Erythroblast (primary cell): ENCODE measurements at regions not wholly inside any gene's neighbourhood (a gene's known extent, or its start where the extent isn't known, plus 50 kb on each side); places are given as distances from the start of the nearest gene placed in this dataset.

Experiments used
- GATA1 ChIP-seq: IDR thresholded peaks from 2 replicates; pipeline ENCODE4 v1.6.1; 2011; ENCODE audit warnings: low read depth, mild to moderate bottlenecking, control low read depth, low read length, moderate library complexity
- POLR2A ChIP-seq: IDR thresholded peaks from 2 replicates; pipeline ENCODE4 v1.6.1; 2011; ENCODE audit warnings: mild to moderate bottlenecking, low read length

DNA sequence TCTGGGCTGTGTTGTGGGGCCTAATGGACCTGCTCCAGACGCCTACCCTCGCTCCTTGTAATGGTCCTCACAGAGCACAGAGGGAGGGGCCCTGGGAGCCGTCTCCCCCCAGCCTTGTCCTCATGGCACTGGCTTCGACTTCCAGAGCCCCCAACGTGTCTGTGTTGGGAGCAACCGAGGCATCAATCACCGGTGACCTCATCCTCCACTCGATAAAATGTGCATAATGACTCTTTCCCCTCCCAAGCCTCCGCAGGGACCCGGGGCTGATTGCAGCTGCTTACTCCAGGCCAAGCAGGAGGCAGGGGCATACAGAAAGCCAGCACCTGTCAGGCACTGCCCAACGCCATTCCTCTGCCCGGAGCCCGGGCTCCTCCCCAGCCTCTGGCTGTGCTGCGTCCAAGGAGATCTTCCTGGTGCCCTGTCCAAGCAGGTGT is 271.7 kb downstream of the NDUFA10 start:
- TF ChIP-seq POLR2A (no peak), GATA1 (no peak)
